ENCODE measurements at regions not wholly inside any gene's neighbourhood (a gene's known extent, or its start where the extent isn't known, plus 50 kb on each side); places are given as distances from the start of the nearest gene placed in this dataset.

GRCh38 chr14:25570483-25570882, 520.5 kb upstream of the STXBP6 start:
- intact Hi-C loops (cut with micrococcal nuclease) = no loop called here
- Mint-ChIP-seq H3K27me3 (no peaks in the 10 kb centered on the region), H3K4me1 (ENCODE audit: low read depth) (no peaks in the 10 kb centered on the region), H3K36me3 (ENCODE audit: low read depth) (no peaks in the 10 kb centered on the region), H3K4me3 (no peak overlapping the region), H3K9me3 (peaks cover 14% of the 10 kb centered on the region), H3K27ac (no peak overlapping the region)
- DNase-seq = no peak
- ChIA-PET POLR2A (no interaction called here), CTCF (interaction anchor here (1.4 kb wide), 1 partner anchor 14 kb away, joined by 3 read pairs; no protein-coding TSS in a partner anchor)
- ATAC-seq = no peak
- TF ChIP-seq CTCF (IDR thresholded peaks at IDR 0.05) = no peak

GRCh38 chr14:25557466-25557865, 507.5 kb upstream of the STXBP6 start:
- Mint-ChIP-seq H3K27ac (no peak overlapping the region), H3K4me1 (ENCODE audit: low read depth) (no peaks in the 10 kb centered on the region), H3K4me3 (no peak overlapping the region), H3K27me3 (no peaks in the 10 kb centered on the region), H3K9me3 (peaks cover 6% of the 10 kb centered on the region), H3K36me3 (ENCODE audit: low read depth) (no peaks in the 10 kb centered on the region)
- TF ChIP-seq CTCF (IDR thresholded peaks at IDR 0.05) = no peak
- ChIA-PET POLR2A (no interaction called here), CTCF (no interaction called here)
- DNase-seq (no peak), ATAC-seq (no peak)
- intact Hi-C loops (cut with micrococcal nuclease) = no loop called here

GRCh38 chr14:25552826-25553225, 502.9 kb upstream of the STXBP6 start:
- CTCF ChIA-PET = no interaction called here
- TF ChIP-seq CTCF (IDR thresholded peaks at IDR 0.05) = no peak
- intact Hi-C loops (cut with micrococcal nuclease) = no loop called here

GRCh38 chr14:25551674-25552073, 501.7 kb upstream of the STXBP6 start:
- no peaks in the 10 kb centered on the region for H3K27me3 Mint-ChIP-seq
- ChIA-PET POLR2A (no interaction called here), CTCF (no interaction called here)
- no peak overlapping the region for H3K27ac Mint-ChIP-seq
- intact Hi-C loops (cut with micrococcal nuclease) = no loop called here
- peaks cover 9% of the 10 kb centered on the region for H3K9me3 Mint-ChIP-seq
- no peak for TF ChIP-seq CTCF (IDR thresholded peaks at IDR 0.05)
- ATAC-seq (no peak), DNase-seq (no peak)
- no peaks in the 10 kb centered on the region for H3K4me1 Mint-ChIP-seq (ENCODE audit: low read depth)
- H3K4me3 Mint-ChIP-seq = no peak overlapping the region
- H3K36me3 Mint-ChIP-seq (ENCODE audit: low read depth) = no peaks in the 10 kb centered on the region

More at GRCh38 chr14:25552826-25553225, 502.9 kb upstream of the STXBP6 start:
- H3K27ac Mint-ChIP-seq = no peak overlapping the region
- H3K4me3 Mint-ChIP-seq = no peak overlapping the region
- no peaks in the 10 kb centered on the region for H3K36me3 Mint-ChIP-seq (ENCODE audit: low read depth)
- H3K4me1 Mint-ChIP-seq (ENCODE audit: low read depth) = no peaks in the 10 kb centered on the region
- no peaks in the 10 kb centered on the region for H3K27me3 Mint-ChIP-seq
- POLR2A ChIA-PET = no interaction called here
- DNase-seq = no peak
- H3K9me3 Mint-ChIP-seq = peaks cover 6% of the 10 kb centered on the region
- ATAC-seq = no peak

GRCh38 chr14:25546826-25547225, 496.9 kb upstream of the STXBP6 start:
- Mint-ChIP-seq H3K4me3 (no peak overlapping the region), H3K4me1 (ENCODE audit: low read depth) (no peaks in the 10 kb centered on the region), H3K9me3 (peaks cover 2% of the 10 kb centered on the region), H3K27me3 (no peaks in the 10 kb centered on the region), H3K27ac (no peak overlapping the region), H3K36me3 (ENCODE audit: low read depth) (no peaks in the 10 kb centered on the region)
- intact Hi-C loops (cut with micrococcal nuclease) = no loop called here
- ChIA-PET CTCF (no interaction called here), POLR2A (interaction anchor here (0.5 kb wide), 1 partner anchor 9 kb away, joined by 3 read pairs; no protein-coding TSS in a partner anchor)
- ATAC-seq (no peak), DNase-seq (no peak)
- no peak for TF ChIP-seq CTCF (IDR thresholded peaks at IDR 0.05)
